ENCODE measurements at regions not wholly inside any gene's neighbourhood (a gene's known extent, or its start where the extent isn't known, plus 50 kb on each side); places are given as distances from the start of the nearest gene placed in this dataset.

DNA sequence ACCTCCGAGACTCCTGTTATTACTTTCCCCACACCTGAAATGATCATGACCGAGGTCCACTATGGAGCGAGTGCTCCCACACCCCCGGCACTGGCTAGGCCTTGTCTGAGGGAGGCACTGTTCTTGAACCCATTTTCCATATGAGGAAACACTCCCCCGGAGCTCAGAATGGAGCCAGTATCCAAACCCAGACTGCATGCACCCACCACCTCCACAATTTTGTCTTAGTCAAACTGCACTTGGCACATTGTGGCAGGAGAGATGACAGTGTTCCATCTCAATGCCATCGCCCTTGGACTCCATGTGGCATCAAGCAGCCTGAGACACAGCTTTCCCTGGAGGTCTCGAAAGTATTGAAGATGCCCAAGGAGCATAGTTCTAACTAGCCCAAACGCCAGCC lies 154.1 kb downstream of the NUP210 start:
- H3K36me3 ChIP-seq (ENCODE audit: control insufficient read depth, insufficient read depth, low read length) = no peaks in the 10 kb centered on the region
- no peaks in the 10 kb centered on the region for H3K4me1 ChIP-seq (ENCODE audit: control insufficient read depth, insufficient read depth, low read length, poor library complexity, severe bottlenecking)
- no peaks in the 10 kb centered on the region for H3K9me3 ChIP-seq (ENCODE audit: control insufficient read depth, low read length)
- no peak overlapping the region for H3K4me3 ChIP-seq (ENCODE audit: insufficient read depth, low read depth, low read length, poor library complexity, severe bottlenecking)
- H3K27ac ChIP-seq (ENCODE audit: insufficient read depth, low read length, poor library complexity, severe bottlenecking) = no peak overlapping the region
- no peaks in the 10 kb centered on the region for H3K27me3 ChIP-seq (replicated peaks; ENCODE audit: control insufficient read depth, insufficient read depth, low read length, poor library complexity, severe bottlenecking)
- no peak for DNase-seq

DNA sequence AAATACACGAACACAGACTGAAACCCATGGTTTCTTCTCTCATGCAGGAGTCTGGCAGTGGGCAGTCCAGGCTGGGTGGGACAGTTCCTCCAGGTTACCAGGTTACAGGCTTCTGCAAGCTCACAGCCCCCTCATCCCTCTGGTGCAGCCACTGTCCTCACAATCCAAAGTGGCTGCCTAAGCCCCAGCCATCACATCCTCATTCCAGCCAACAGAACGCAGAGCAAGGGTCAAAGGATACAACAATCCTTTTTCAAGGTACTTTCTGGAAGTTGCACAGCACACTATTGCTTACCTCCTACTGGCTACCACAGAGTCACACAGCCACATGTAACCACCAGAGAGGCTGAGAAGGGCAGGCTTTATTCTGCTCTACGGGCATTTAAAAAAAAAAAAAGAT lies 154.6 kb downstream of the NUP210 start:
- Histone ChIP-seq H3K4me3 (ENCODE audit: insufficient read depth, low read depth, low read length, poor library complexity, severe bottlenecking) (no peak overlapping the region), H3K36me3 (ENCODE audit: control insufficient read depth, insufficient read depth, low read length) (no peaks in the 10 kb centered on the region), H3K27ac (ENCODE audit: insufficient read depth, low read length, poor library complexity, severe bottlenecking) (no peak overlapping the region), H3K9me3 (ENCODE audit: control insufficient read depth, low read length) (no peaks in the 10 kb centered on the region), H3K4me1 (ENCODE audit: control insufficient read depth, insufficient read depth, low read length, poor library complexity, severe bottlenecking) (no peaks in the 10 kb centered on the region), H3K27me3 (replicated peaks; ENCODE audit: control insufficient read depth, insufficient read depth, low read length, poor library complexity, severe bottlenecking) (no peaks in the 10 kb centered on the region)
- DNase-seq = no peak

DNA sequence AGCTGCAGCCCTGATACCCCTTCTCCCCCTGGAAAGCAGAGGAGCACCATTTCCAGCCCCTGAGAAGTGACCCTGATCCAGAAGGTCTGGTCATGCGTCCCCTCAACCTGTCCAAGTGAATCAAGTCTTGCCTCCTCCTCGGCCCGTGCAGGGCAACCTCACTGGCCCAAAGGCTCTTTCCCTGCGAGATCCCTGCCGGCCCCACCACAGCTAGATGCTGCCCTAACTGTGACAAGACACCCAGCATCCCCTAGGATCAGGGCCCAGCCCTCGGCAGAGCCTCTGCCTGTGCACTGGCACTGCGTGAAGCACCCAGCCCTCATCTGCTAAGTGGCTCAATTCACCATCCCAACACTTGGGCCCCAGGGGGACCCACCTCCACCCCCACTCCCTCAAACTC lies 155.1 kb downstream of the NUP210 start:
- H3K36me3 ChIP-seq (ENCODE audit: control insufficient read depth, insufficient read depth, low read length) = no peaks in the 10 kb centered on the region
- DNase-seq = no peak
- H3K4me1 ChIP-seq (ENCODE audit: control insufficient read depth, insufficient read depth, low read length, poor library complexity, severe bottlenecking) = no peaks in the 10 kb centered on the region
- no peaks in the 10 kb centered on the region for H3K9me3 ChIP-seq (ENCODE audit: control insufficient read depth, low read length)
- H3K4me3 ChIP-seq (ENCODE audit: insufficient read depth, low read depth, low read length, poor library complexity, severe bottlenecking) = no peak overlapping the region
- H3K27me3 ChIP-seq (replicated peaks; ENCODE audit: control insufficient read depth, insufficient read depth, low read length, poor library complexity, severe bottlenecking) = no peaks in the 10 kb centered on the region
- no peak overlapping the region for H3K27ac ChIP-seq (ENCODE audit: insufficient read depth, low read length, poor library complexity, severe bottlenecking)

DNA sequence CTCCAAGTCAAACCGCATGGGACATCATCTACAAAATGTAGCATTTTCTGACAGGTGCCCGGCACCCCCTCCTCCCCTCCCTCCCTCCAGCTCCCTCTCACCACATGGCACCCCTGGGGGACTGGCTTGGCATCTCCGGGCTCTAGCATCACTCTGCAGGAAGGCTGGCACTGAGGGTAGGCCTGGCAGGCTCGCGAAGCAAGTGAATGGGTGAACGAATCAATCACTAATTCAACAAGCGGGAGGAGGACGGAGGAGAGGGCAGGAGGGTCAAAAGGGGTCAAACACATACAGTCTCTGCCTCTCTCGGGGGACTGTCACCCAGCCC lies 155.7 kb downstream of the NUP210 start:
- Histone ChIP-seq H3K9me3 (ENCODE audit: control insufficient read depth, low read length) (no peaks in the 10 kb centered on the region), H3K36me3 (ENCODE audit: control insufficient read depth, insufficient read depth, low read length) (no peaks in the 10 kb centered on the region)
- no peak for DNase-seq

DNA sequence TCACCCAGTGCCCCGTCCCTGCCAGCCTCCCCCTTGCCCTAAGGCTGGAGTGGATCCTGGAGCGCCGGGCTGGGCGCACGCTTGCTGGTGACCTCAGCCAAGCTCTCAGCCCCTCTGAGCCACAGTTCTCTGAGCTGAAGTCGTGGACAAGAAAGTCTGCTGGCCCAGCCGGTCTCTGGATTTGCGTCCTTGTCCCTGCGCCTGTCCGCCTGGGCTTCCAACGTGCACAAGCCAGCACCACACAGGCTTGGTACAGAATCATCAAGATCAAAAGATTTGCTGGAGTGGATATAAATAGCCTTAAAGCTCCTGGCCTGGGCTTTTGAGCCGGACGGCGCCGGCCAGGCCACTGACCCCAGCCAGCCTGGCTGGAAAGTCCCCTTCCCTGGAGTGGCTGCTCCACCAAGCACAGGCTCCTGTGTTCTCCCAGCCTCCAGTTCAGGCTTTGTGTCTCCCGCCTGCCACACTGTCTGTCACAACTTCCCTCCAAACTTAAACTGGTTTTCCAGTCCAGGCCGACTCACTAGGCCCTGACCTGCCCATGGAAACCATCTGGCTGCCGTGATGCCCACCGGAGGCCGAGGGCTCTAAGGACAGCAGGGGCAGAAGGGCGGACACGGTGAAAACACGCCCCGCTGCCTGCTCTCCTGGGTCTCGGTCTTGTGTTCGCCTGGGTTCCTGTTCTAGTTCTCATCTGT lies 156.2 kb downstream of the NUP210 start:
- Histone ChIP-seq H3K27ac (ENCODE audit: insufficient read depth, low read length, poor library complexity, severe bottlenecking) (no peak overlapping the region), H3K4me3 (ENCODE audit: insufficient read depth, low read depth, low read length, poor library complexity, severe bottlenecking) (no peak overlapping the region), H3K4me1 (ENCODE audit: control insufficient read depth, insufficient read depth, low read length, poor library complexity, severe bottlenecking) (no peaks in the 10 kb centered on the region), H3K27me3 (replicated peaks; ENCODE audit: control insufficient read depth, insufficient read depth, low read length, poor library complexity, severe bottlenecking) (no peaks in the 10 kb centered on the region), H3K9me3 (ENCODE audit: control insufficient read depth, low read length) (no peaks in the 10 kb centered on the region), H3K36me3 (ENCODE audit: control insufficient read depth, insufficient read depth, low read length) (no peaks in the 10 kb centered on the region)
- DNase-seq = no peak

More for the DNA sequence above, 155.7 kb downstream of the NUP210 start:
- Histone ChIP-seq H3K27me3 (replicated peaks; ENCODE audit: control insufficient read depth, insufficient read depth, low read length, poor library complexity, severe bottlenecking) (no peaks in the 10 kb centered on the region), H3K27ac (ENCODE audit: insufficient read depth, low read length, poor library complexity, severe bottlenecking) (no peak overlapping the region), H3K4me1 (ENCODE audit: control insufficient read depth, insufficient read depth, low read length, poor library complexity, severe bottlenecking) (no peaks in the 10 kb centered on the region), H3K4me3 (ENCODE audit: insufficient read depth, low read depth, low read length, poor library complexity, severe bottlenecking) (no peak overlapping the region)

DNA sequence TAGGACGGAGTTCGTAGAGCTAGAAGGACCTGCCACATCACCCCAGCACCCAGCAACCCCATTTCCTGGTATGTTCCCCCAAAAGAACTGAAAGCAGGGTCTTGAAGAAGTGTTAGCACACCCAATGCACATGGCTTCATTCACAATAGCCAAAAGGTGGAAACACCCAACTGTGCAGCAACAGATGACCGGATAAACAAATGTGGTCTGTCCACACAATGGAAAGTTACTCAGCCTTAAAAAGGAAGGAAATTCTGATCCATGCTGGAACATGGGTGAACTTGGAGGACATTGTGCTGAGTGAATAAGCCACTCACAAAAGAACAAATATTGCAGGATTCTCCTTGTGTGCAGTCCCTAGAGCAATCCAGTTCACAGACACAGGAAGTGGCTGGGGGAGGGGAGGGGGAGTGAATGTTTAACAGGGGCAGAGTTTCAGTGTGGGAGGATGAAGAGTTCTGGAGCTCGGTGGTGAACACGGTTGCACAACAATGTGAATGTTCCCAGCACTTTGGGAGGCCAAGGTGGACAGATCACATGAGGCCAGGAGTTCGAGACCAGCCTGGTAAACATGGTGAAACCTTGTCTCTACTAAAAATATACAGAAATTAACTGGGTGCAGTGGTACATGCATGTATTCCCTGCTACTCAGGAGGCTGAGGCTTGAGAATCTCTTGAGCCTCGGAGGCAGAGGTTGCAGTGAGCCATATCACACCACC lies 157.5 kb downstream of the NUP210 start:
- Histone ChIP-seq H3K36me3 (ENCODE audit: control insufficient read depth, insufficient read depth, low read length) (no peaks in the 10 kb centered on the region), H3K9me3 (ENCODE audit: control insufficient read depth, low read length) (no peaks in the 10 kb centered on the region), H3K4me3 (ENCODE audit: insufficient read depth, low read depth, low read length, poor library complexity, severe bottlenecking) (no peak overlapping the region), H3K4me1 (ENCODE audit: control insufficient read depth, insufficient read depth, low read length, poor library complexity, severe bottlenecking) (no peaks in the 10 kb centered on the region), H3K27ac (ENCODE audit: insufficient read depth, low read length, poor library complexity, severe bottlenecking) (no peak overlapping the region), H3K27me3 (replicated peaks; ENCODE audit: control insufficient read depth, insufficient read depth, low read length, poor library complexity, severe bottlenecking) (no peaks in the 10 kb centered on the region)
- DNase-seq = no peak

DNA sequence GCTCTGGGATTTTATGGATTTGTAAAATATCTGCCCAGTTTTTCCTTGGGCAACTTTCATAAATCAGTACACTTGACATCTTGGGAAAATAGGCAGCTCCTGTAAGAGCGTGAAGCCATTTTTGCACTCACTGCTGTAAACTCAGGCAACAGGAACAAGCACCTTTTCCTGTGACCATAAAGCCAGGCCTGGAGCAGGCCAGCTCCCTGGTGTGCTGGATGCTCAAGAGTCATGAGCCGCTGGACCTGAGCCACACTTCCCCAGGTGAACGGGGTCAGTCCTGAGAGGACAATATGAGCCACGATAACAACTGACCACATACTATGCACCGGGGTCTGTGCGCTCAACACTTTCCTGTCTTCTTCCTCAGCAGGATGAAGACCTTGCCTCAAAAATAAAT lies 158.2 kb downstream of the NUP210 start:
- Histone ChIP-seq H3K27me3 (replicated peaks; ENCODE audit: control insufficient read depth, insufficient read depth, low read length, poor library complexity, severe bottlenecking) (no peaks in the 10 kb centered on the region), H3K4me3 (ENCODE audit: insufficient read depth, low read depth, low read length, poor library complexity, severe bottlenecking) (no peak overlapping the region), H3K9me3 (ENCODE audit: control insufficient read depth, low read length) (no peaks in the 10 kb centered on the region), H3K36me3 (ENCODE audit: control insufficient read depth, insufficient read depth, low read length) (no peaks in the 10 kb centered on the region), H3K4me1 (ENCODE audit: control insufficient read depth, insufficient read depth, low read length, poor library complexity, severe bottlenecking) (no peaks in the 10 kb centered on the region), H3K27ac (ENCODE audit: insufficient read depth, low read length, poor library complexity, severe bottlenecking) (no peak overlapping the region)
- no peak for DNase-seq

DNA sequence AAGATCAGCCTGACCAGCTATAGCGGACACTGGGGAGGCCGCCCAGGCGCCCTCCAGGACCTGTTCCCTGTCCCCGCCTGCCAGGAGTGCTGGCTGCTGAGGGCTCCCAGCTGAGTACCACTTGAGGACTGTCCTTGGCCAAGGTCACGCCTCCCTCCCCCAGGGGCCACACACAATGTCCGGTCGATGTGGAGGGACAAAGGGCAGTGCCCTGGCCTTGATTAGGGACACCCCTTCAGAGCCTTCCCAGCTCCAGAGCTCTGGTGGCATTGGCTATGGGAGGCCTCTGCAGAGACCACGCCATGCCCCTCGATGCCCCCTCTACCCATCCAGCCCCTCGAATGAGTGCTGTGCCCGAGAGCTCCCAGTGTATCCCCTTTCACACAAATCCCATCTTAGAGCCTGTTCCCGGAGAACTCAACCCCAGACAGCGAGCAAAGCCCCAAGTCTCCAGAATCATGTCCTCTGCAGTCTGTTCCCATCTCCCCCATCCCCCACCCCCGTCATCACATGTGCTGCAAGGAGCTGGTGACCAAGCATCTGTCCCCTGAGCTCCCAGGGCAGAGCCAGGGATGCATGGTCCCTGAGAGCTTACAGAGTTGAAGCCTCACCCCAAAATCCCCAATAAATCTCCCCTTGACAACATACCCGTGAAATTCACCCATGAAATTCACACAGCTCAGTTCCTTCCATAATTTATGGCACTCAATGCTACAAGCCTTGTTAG lies 158.9 kb downstream of the NUP210 start:
- Histone ChIP-seq H3K27ac (ENCODE audit: insufficient read depth, low read length, poor library complexity, severe bottlenecking) (no peak overlapping the region), H3K4me3 (ENCODE audit: insufficient read depth, low read depth, low read length, poor library complexity, severe bottlenecking) (no peak overlapping the region), H3K36me3 (ENCODE audit: control insufficient read depth, insufficient read depth, low read length) (no peaks in the 10 kb centered on the region), H3K9me3 (ENCODE audit: control insufficient read depth, low read length) (no peaks in the 10 kb centered on the region), H3K27me3 (replicated peaks; ENCODE audit: control insufficient read depth, insufficient read depth, low read length, poor library complexity, severe bottlenecking) (no peaks in the 10 kb centered on the region), H3K4me1 (ENCODE audit: control insufficient read depth, insufficient read depth, low read length, poor library complexity, severe bottlenecking) (no peaks in the 10 kb centered on the region)
- DNase-seq = no peak

DNA sequence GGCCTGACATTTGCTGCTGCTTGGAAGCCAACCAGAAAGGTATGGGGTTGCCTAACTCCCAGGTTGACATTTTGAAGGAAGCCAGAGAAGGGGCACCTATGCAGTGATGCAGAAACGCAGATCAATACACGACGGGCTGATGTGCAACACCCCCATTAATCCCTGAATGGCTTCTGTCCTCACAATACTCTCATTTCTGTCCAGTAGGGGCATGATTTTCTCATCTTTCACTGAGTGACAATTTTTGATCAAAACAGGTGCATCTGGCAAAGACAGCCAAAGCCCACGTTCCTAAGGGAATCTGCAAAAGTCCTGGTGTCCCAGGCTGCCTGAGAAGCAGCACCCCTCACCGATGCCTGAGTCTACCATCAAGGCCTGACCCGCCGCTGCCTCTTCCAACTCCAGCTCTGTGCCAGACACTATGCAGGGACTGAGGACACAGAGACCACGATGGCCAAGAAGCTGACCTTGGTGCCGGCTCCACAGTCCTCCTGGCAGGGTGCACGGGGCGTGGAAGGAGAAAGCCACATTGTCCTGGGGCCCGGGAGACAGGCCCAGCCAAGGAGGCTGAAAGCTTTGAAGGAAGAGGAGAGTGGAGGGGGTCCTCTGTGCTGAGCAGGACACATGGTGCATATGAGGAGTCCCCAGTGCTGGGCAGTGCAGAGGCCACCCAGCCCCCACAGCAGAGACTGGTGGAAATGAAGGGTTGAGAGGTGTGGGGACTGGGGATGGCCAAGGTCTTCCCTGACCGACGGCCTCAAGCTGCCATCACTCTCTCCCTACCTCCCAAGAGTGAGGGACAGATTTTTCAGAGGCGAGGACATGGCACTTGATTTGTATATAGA lies 159.6 kb downstream of the NUP210 start:
- Histone ChIP-seq H3K36me3 (ENCODE audit: control insufficient read depth, insufficient read depth, low read length) (no peaks in the 10 kb centered on the region), H3K4me3 (ENCODE audit: insufficient read depth, low read depth, low read length, poor library complexity, severe bottlenecking) (no peak overlapping the region), H3K4me1 (ENCODE audit: control insufficient read depth, insufficient read depth, low read length, poor library complexity, severe bottlenecking) (no peaks in the 10 kb centered on the region), H3K27ac (ENCODE audit: insufficient read depth, low read length, poor library complexity, severe bottlenecking) (no peak overlapping the region), H3K9me3 (ENCODE audit: control insufficient read depth, low read length) (no peaks in the 10 kb centered on the region), H3K27me3 (replicated peaks; ENCODE audit: control insufficient read depth, insufficient read depth, low read length, poor library complexity, severe bottlenecking) (no peaks in the 10 kb centered on the region)
- no peak for DNase-seq
